Gastrocnemius medialis (tissue), 4 donors: ENCODE measurements at regions not wholly inside any gene's neighbourhood (a gene's known extent, or its start where the extent isn't known, plus 50 kb on each side); places are given as distances from the start of the nearest gene placed in this dataset.

Experiments
- ATAC-seq, 2 donors: fragments of 150-250 bp; one replicate each; pipeline ENCODE4 v1.9.1; 2016
- DNase-seq, 2 donors: peaks; one replicate each; pipeline ENCODE4 v3.0.0-alpha.2; 2019
- H3K27ac ChIP-seq, 4 donors: fragments of 200-600 bp; sonication (generic); 1 replicate in 1 of 4; 2 replicates in 3 of 4; pipeline ENCODE4 v1.5.1; 2016 to 2018; ENCODE audit warnings: mild to moderate bottlenecking in 2 of 4, moderate library complexity in 1 of 4
- H3K27me3 ChIP-seq, 3 donors: fragments of 200-600 bp; sonication (generic) in 2 of 3; 1 replicate in 1 of 3; 2 replicates in 2 of 3; pipeline versions ENCODE4 v1.5.1 to v1.6.0; 2016 to 2019; ENCODE audit warnings: mild to moderate bottlenecking in 1 of 3, moderate library complexity in 1 of 3
- H3K36me3 ChIP-seq, 2 donors: fragments of 200-600 bp; sonication (generic) in 1 of 2; one replicate each; pipeline ENCODE4 v1.5.1; 2017 to 2018
- H3K4me1 ChIP-seq, 2 donors: fragments of 200-600 bp; sonication (generic) in 1 of 2; one replicate each; pipeline ENCODE4 v1.5.1; 2016 to 2017; ENCODE audit warnings: mild to moderate bottlenecking in 2 of 2
- H3K4me3 ChIP-seq, 4 donors: fragments of 200-600 bp; sonication (generic) in 3 of 4; 1 replicate in 1 of 4; 2 replicates in 3 of 4; pipeline ENCODE4 v1.5.1; 2016 to 2019; ENCODE audit warnings: mild to moderate bottlenecking in 2 of 4
- H3K9me3 ChIP-seq, 3 donors: fragments of 200-600 bp; sonication (generic) in 2 of 3; 1 replicate in 1 of 3; 2 replicates in 2 of 3; pipeline ENCODE4 v1.5.1; 2016 to 2019
- POLR2A ChIP-seq, 2 donors: fragments of 450-650 bp; IDR thresholded peaks; one replicate each; pipeline ENCODE4 v1.6.1; 2017; ENCODE audit warnings: antibody characterized with exemption in 2 of 2, mild to moderate bottlenecking in 2 of 2, moderate library complexity in 2 of 2
- in situ Hi-C, 4 donors: fragments of 200-750 bp; cut with MboI; loops; one replicate each; pipeline versions ENCODE4 v1.15.0 to v1.8.0; 2017; ENCODE audit warnings: low sequenced_read_pairs in 4 of 4
- intact Hi-C: fragments of 100-400 bp; cut with DNase I; formaldehyde crosslinking; loops from one replicate; pipeline ENCODE4 v1.15.1; 2023; ENCODE audit warnings: low total_unique reads
- TF ChIP-seq, protein P1 (sequence below), 5 experiments: fragments of 450-650 bp in 3 of 5; fragments of 200-600 bp in 2 of 5; sonication (generic) in 2 of 5; IDR thresholded peaks in 4 of 5; conservative IDR thresholded peaks in 1 of 5; 1 replicate in 4 of 5; 2 replicates in 1 of 5; pipeline ENCODE4 v1.5.1; 2016 to 2019; ENCODE audit warnings: antibody characterized with exemption in 5 of 5, mild to moderate bottlenecking in 3 of 5, moderate library complexity in 3 of 5

DNA sequence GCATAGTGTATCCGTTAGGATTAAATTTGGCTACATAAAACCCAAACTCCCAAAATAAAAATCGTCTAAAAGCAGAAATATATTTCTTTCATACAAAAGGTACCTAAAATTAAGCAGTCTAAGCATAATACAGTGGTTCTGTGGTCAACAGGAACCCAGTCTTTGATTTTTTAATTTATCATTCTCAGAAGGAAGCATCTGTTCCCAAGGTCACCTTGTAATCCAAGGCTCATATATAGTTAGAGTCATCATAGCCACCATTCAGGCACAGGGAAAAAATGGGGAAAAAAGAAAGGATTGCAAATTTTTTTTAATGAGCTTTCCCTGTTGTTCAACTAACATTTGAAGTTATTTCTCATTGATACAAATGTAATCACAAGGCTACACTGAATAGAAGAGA is 983.2 kb downstream of the PLOD2 start:
- no peak overlapping the region for H3K27ac ChIP-seq
- no peak for TF ChIP-seq POLR2A (IDR thresholded peaks at IDR 0.05)
- TF ChIP-seq, protein P1, sequence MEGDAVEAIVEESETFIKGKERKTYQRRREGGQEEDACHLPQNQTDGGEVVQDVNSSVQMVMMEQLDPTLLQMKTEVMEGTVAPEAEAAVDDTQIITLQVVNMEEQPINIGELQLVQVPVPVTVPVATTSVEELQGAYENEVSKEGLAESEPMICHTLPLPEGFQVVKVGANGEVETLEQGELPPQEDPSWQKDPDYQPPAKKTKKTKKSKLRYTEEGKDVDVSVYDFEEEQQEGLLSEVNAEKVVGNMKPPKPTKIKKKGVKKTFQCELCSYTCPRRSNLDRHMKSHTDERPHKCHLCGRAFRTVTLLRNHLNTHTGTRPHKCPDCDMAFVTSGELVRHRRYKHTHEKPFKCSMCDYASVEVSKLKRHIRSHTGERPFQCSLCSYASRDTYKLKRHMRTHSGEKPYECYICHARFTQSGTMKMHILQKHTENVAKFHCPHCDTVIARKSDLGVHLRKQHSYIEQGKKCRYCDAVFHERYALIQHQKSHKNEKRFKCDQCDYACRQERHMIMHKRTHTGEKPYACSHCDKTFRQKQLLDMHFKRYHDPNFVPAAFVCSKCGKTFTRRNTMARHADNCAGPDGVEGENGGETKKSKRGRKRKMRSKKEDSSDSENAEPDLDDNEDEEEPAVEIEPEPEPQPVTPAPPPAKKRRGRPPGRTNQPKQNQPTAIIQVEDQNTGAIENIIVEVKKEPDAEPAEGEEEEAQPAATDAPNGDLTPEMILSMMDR (IDR thresholded peaks at IDR 0.05 in 4 of 5, conservative IDR thresholded peaks at IDR 0.05 in 1 of 5), result no peak
- no peaks in the 10 kb centered on the region for H3K27me3 ChIP-seq
- in situ Hi-C loops (no loop called here), intact Hi-C loops (no loop called here)
- H3K9me3 ChIP-seq, result no peaks in the 10 kb centered on the region
- H3K36me3 ChIP-seq, result no peaks in the 10 kb centered on the region
- H3K4me1 ChIP-seq, result no peaks in the 10 kb centered on the region
- no peak overlapping the region for H3K4me3 ChIP-seq
- ATAC-seq, result no peak
- DNase-seq, result no peak

DNA sequence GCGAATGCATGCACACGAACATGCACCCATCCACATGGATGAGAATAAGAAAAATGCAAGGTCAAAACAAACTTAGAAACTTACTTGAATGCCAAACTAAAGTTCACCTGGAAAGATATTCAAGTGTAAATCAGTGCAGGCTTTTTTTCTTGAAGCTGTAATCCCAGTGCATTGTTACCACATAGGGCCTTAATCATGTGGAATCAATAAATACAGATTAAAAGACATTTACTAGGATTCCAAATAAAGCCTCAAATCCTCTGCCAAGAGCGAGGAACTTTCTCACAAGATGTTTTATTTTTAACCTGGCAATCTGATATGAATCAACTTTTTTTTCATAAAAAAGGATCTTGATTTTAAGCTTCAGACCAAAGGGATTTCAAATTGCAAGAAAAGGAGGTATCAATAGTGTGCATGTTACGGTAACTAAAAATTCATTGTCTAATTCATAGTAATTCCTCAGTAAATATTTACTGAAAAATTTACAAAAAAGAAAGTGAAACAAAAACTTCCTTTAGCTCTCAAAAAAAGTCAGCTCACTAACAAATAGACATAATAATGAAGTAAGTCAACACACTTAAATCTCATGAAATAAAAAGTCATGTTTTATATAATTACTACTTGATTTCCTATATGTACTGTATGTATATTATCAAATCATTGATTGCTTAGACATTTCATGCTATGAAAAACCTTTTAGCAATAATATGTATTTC is 978.6 kb downstream of the PLOD2 start:
- no peaks in the 10 kb centered on the region for H3K9me3 ChIP-seq
- no peaks in the 10 kb centered on the region for H3K4me1 ChIP-seq
- H3K36me3 ChIP-seq, result no peaks in the 10 kb centered on the region
- ATAC-seq, result no peak
- H3K4me3 ChIP-seq, result peak overlapping the region in 1 of 4 donors; percentile 3
- in situ Hi-C loops (no loop called here), intact Hi-C loops (no loop called here)
- no peak for TF ChIP-seq POLR2A (IDR thresholded peaks at IDR 0.05)
- TF ChIP-seq, protein P1 (IDR thresholded peaks at IDR 0.05 in 4 of 5, conservative IDR thresholded peaks at IDR 0.05 in 1 of 5), result no peak
- no peak overlapping the region for H3K27ac ChIP-seq
- H3K27me3 ChIP-seq, result no peaks in the 10 kb centered on the region
- DNase-seq, result no peak

DNA sequence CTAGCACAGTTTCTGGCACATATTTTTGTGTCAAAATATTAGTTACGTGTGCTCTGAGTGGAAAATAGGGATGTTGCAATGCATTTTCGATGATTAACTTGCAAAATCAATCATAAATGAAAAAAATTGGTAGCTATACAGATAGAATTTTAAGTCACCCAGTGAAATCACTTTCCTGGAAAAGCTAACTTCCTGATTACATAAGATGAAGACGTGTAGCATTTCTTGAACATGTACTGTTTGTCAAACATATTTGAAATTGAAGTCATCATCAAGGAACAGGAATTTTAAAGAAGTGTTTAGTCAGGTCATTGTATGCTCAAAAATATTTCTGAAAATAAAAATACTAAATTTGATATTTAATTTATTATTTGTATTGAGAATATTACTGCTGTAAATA is 977.7 kb downstream of the PLOD2 start:
- TF ChIP-seq, protein P1 (IDR thresholded peaks at IDR 0.05 in 4 of 5, conservative IDR thresholded peaks at IDR 0.05 in 1 of 5), result no peak
- no peak for TF ChIP-seq POLR2A (IDR thresholded peaks at IDR 0.05)
- ATAC-seq (no peak), DNase-seq (no peak)
- Histone ChIP-seq H3K27ac (no peak overlapping the region), H3K27me3 (no peaks in the 10 kb centered on the region), H3K9me3 (no peaks in the 10 kb centered on the region), H3K4me3 (no peak overlapping the region), H3K4me1 (no peaks in the 10 kb centered on the region), H3K36me3 (no peaks in the 10 kb centered on the region)
- in situ Hi-C loops (no loop called here), intact Hi-C loops (no loop called here)

DNA sequence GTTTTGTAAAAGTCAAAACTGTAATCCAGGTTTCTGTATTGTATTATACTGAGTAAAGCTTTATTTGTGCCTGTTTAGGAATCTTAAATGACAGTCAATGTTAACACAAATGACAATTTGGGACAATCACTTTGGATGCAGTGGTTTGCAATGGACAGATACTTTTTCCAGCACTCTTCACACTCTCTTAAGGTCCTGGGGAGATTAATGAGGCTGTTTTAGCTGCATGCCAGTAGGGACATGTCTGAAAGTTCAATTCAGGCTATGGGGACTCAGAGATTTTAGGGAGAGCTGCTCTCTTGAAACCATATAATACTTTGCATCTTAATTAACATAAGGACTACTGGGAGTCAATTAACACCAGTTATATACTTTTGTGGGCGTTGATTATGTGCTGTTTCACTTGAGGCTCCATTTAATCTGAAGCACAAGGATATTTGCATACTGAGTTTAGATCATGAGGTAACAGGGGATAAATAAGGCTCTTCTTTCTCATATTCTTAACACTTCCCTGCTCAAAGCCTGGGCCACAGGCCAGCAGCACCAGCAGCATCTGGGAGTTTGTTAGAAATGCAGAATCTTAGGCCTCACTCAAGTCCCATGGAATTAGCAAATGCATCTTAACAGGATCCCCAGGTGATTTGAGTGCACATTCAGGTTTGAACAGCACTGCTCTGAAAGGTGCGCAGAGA is 972.8 kb downstream of the PLOD2 start:
- no peak for DNase-seq
- Histone ChIP-seq H3K4me3 (no peak overlapping the region), H3K4me1 (no peaks in the 10 kb centered on the region), H3K36me3 (no peaks in the 10 kb centered on the region), H3K27ac (no peak overlapping the region), H3K27me3 (no peaks in the 10 kb centered on the region), H3K9me3 (no peaks in the 10 kb centered on the region)
- no peak for TF ChIP-seq POLR2A (IDR thresholded peaks at IDR 0.05)
- TF ChIP-seq, protein P1 (IDR thresholded peaks at IDR 0.05 in 4 of 5, conservative IDR thresholded peaks at IDR 0.05 in 1 of 5), result no peak
- no peak for ATAC-seq
- intact Hi-C loops, result no loop called here
- in situ Hi-C loops, result no loop called here
